Spleen (tissue), 11 donors: ENCODE measurements at regions not wholly inside any gene's neighbourhood (a gene's known extent, or its start where the extent isn't known, plus 50 kb on each side); places are given as distances from the start of the nearest gene placed in this dataset.

ENCODE experiments used
- DNase-seq: peaks from one replicate; pipeline ENCODE4 v3.0.0-alpha.2; 2020
- H3K27ac ChIP-seq, 8 donors: fragments of 200-600 bp; sonication (generic) in 7 of 8; 1 replicate in 4 of 8; 2 replicates in 4 of 8; pipeline versions ENCODE4 v1.5.0 to v1.8.0; 2016 to 2021; ENCODE audit warnings: inconsistent platforms in 4 of 8, mild to moderate bottlenecking in 4 of 8, moderate library complexity in 1 of 8
- H3K27me3 ChIP-seq, 7 donors: fragments of 200-600 bp; sonication (generic) in 6 of 7; replicated peaks in 1 of 7; 1 replicate in 4 of 7; 2 replicates in 3 of 7; pipeline versions ENCODE4 v1.5.0 to v1.8.0; 2016 to 2021; ENCODE audit warnings: inconsistent platforms in 3 of 7, mild to moderate bottlenecking in 1 of 7
- H3K36me3 ChIP-seq, 6 donors: fragments of 200-600 bp; sonication (generic) in 5 of 6; 1 replicate in 4 of 6; 2 replicates in 2 of 6; pipeline versions ENCODE4 v1.5.0 to v1.8.0; 2016 to 2021; ENCODE audit warnings: inconsistent platforms in 2 of 6
- H3K4me1 ChIP-seq, 6 donors: fragments of 200-600 bp; sonication (generic) in 5 of 6; 1 replicate in 3 of 6; 2 replicates in 3 of 6; pipeline versions ENCODE4 v1.5.0 to v1.8.0; 2016 to 2021; ENCODE audit warnings: inconsistent platforms in 3 of 6
- H3K4me3 ChIP-seq, 8 donors: fragments of 200-600 bp; sonication (generic) in 7 of 8; 1 replicate in 4 of 8; 2 replicates in 4 of 8; pipeline versions ENCODE4 v1.5.0 to v1.8.0; 2016 to 2021; ENCODE audit warnings: inconsistent platforms in 4 of 8, mild to moderate bottlenecking in 4 of 8, moderate library complexity in 2 of 8
- H3K9me3 ChIP-seq, 8 donors: fragments of 200-600 bp; sonication (generic) in 7 of 8; 1 replicate in 4 of 8; 2 replicates in 4 of 8; pipeline versions ENCODE4 v1.5.0 to v1.8.0; 2016 to 2021; ENCODE audit warnings: inconsistent platforms in 4 of 8
- CTCF ChIP-seq, 11 experiments: fragments of 200-600 bp in 7 of 11; fragments of 450-650 bp in 4 of 11; sonication (generic) in 4 of 11; IDR thresholded peaks in 8 of 11; conservative IDR thresholded peaks in 3 of 11; 1 replicate in 7 of 11; 2 replicates in 4 of 11; pipeline versions ENCODE4 v1.4.0 to v1.8.0; 2016 to 2021; ENCODE audit warnings: antibody characterized with exemption in 11 of 11, inconsistent platforms in 4 of 11, mild to moderate bottlenecking in 1 of 11
- POLR2A ChIP-seq, 3 donors: fragments of 450-650 bp; IDR thresholded peaks; one replicate each; pipeline ENCODE4 v1.5.1; 2017; ENCODE audit warnings: antibody characterized with exemption in 3 of 3, mild to moderate bottlenecking in 1 of 3
- POLR2AphosphoS5 ChIP-seq, 3 donors: sonication (generic); formaldehyde crosslinking; IDR thresholded peaks; one replicate each; pipeline ENCODE4 v1.5.1; 2017; ENCODE audit warnings: antibody characterized with exemption in 3 of 3
- WGBS, 5 donors: extraction: QIAGEN DNeasy Blood & Tissue Kit in 3 of 5; methylation state at CpG; one replicate each; pipeline versions ENCODE4 v1.1.5 to v1.1.7; 2013 to 2018; 5-methylcytosine and 5-hydroxymethylcytosine counted together
- intact Hi-C: fragments of 100-400 bp; cut with DNase I; formaldehyde crosslinking; loops from one replicate; pipeline ENCODE4 v1.15.0; 2023; ENCODE audit warnings: low total_unique reads
- donor health status: healthy with polysubstance abuse.
- donor health status: DM: no; HTN: no; CAD: no; lungs with moderate emphysema.
- donor health status: DM: no; HTN: no; CAD: no.
- donor health status: Bipolar disorder and iron deficiency.
- donor health status: healthy.
- donor health status: DM: no; HTN: no; CAD: no.
- donor health status: DM: yes; HTN: yes; CAD: no.

GRCh38 chr13:33480561-33480960 lies 195.0 kb upstream of the STARD13 start:
- Histone ChIP-seq H3K27me3 (no peaks in the 10 kb centered on the region), H3K4me3 (no peak overlapping the region), H3K4me1 (no peaks in the 10 kb centered on the region), H3K9me3 (peaks cover 2 to 44% (median 40%) of the 10 kb centered on the region in 8 donors), H3K27ac (no peak overlapping the region), H3K36me3 (no peaks in the 10 kb centered on the region)
- intact Hi-C loops, result no loop called here
- no peak for DNase-seq
- TF ChIP-seq POLR2A (IDR thresholded peaks at IDR 0.05), result no peak
- no peak for TF ChIP-seq POLR2AphosphoS5 (IDR thresholded peaks at IDR 0.05)
- TF ChIP-seq CTCF (IDR thresholded peaks at IDR 0.05 in 8 of 11, conservative IDR thresholded peaks at IDR 0.05 in 3 of 11), result no peak
- WGBS, 5 donors, result 69 to 81% (median 80%) methylated on average over 1 of the region's 1 CpG

- Histone ChIP-seq H3K4me3 (no peak overlapping the region), H3K4me1 (peaks cover 0 to 4% (median 0%) of the 10 kb centered on the region in 6 donors), H3K9me3 (peaks cover 0 to 21% (median 19%) of the 10 kb centered on the region in 8 donors), H3K27me3 (no peaks in the 10 kb centered on the region), H3K27ac (no peak overlapping the region), H3K36me3 (no peaks in the 10 kb centered on the region)
- TF ChIP-seq CTCF (IDR thresholded peaks at IDR 0.05 in 8 of 11, conservative IDR thresholded peaks at IDR 0.05 in 3 of 11), result no peak
- TF ChIP-seq POLR2AphosphoS5 (IDR thresholded peaks at IDR 0.05), result no peak
- TF ChIP-seq POLR2A (IDR thresholded peaks at IDR 0.05), result no peak
- DNase-seq, result no peak
- intact Hi-C loops, result no loop called here
- 87 to 93% (median 88%) methylated on average over 3 of the region's 3 CpGs for WGBS, 5 donors
These were observed 197.9 kb upstream of the STARD13 start for GRCh38 chr13:33483471-33483870.

GRCh38 chr13:33485247-33485646 lies 199.7 kb upstream of the STARD13 start:
- Histone ChIP-seq H3K4me3 (no peak overlapping the region), H3K36me3 (no peaks in the 10 kb centered on the region), H3K27me3 (no peaks in the 10 kb centered on the region), H3K4me1 (peaks cover 0 to 4% (median 0%) of the 10 kb centered on the region in 6 donors), H3K9me3 (peaks cover 0 to 15% (median 11%) of the 10 kb centered on the region in 8 donors), H3K27ac (no peak overlapping the region)
- TF ChIP-seq POLR2A (IDR thresholded peaks at IDR 0.05) (no peak), POLR2AphosphoS5 (IDR thresholded peaks at IDR 0.05) (no peak), CTCF (IDR thresholded peaks at IDR 0.05 in 8 of 11, conservative IDR thresholded peaks at IDR 0.05 in 3 of 11) (no peak)
- DNase-seq, result no peak
- 80 to 93% (median 87%) methylated on average over 1 of the region's 1 CpG for WGBS, 5 donors
- intact Hi-C loops, result no loop called here

- H3K36me3 ChIP-seq, result no peaks in the 10 kb centered on the region
- no peak for DNase-seq
- no peak overlapping the region for H3K4me3 ChIP-seq
- H3K4me1 ChIP-seq, result peaks cover 0 to 4% (median 0%) of the 10 kb centered on the region in 6 donors
- H3K27me3 ChIP-seq, result no peaks in the 10 kb centered on the region
- H3K27ac ChIP-seq, result peak overlapping the region in 1 of 8 donors; percentile 19
- intact Hi-C loops, result no loop called here
- WGBS, 5 donors, result 62 to 71% (median 68%) methylated on average over 5 of the region's 5 CpGs
- H3K9me3 ChIP-seq, result peaks cover 0 to 15% (median 11%) of the 10 kb centered on the region in 8 donors
- TF ChIP-seq POLR2A (IDR thresholded peaks at IDR 0.05) (no peak), CTCF (IDR thresholded peaks at IDR 0.05 in 8 of 11, conservative IDR thresholded peaks at IDR 0.05 in 3 of 11) (peak in 6 of 11 experiments; percentile 20 to 52 (median 38)), POLR2AphosphoS5 (IDR thresholded peaks at IDR 0.05) (no peak)
These were observed 202.2 kb upstream of the STARD13 start for GRCh38 chr13:33487575-33488243.
